NCI-H2196 (cell line): ENCODE measurements at regions not wholly inside any gene's neighbourhood (a gene's known extent, or its start where the extent isn't known, plus 50 kb on each side); places are given as distances from the start of the nearest gene placed in this dataset.
"Not testable (repeated sequence)": the region's sequence is repeated elsewhere in the genome, so short reads cannot be mapped to it uniquely, and the experiment has no call there.

Source experiments
- DNase-seq: peaks from one replicate; lab custom pipeline; 2025; ENCODE audit not compliant: unreplicated experiment; lab: John Stamatoyannopoulos, UW

GRCh38 chr1:30533796-30534550 lies 189.4 kb downstream of the MATN1 start:
- no peak for DNase-seq

GRCh38 chr1:30533141-30533540 lies 190.2 kb downstream of the MATN1 start:
- DNase-seq = no peak

GRCh38 chr1:30532621-30533020 lies 190.8 kb downstream of the MATN1 start:
- no peak for DNase-seq

- no peak for DNase-seq
These were observed 195.8 kb downstream of the MATN1 start for GRCh38 chr1:30527511-30528140.

- DNase-seq = no peak
These were observed 196.6 kb downstream of the MATN1 start for GRCh38 chr1:30526652-30527345.

- peak; percentile 34 for DNase-seq
These were observed 197.3 kb downstream of the MATN1 start for GRCh38 chr1:30525971-30526651.

GRCh38 chr1:30525631-30525970 lies 197.8 kb downstream of the MATN1 start:
- no peak for DNase-seq

- DNase-seq = no peak
These were observed 198.4 kb downstream of the MATN1 start for GRCh38 chr1:30524840-30525617.

GRCh38 chr1:30524025-30524555 lies 199.3 kb downstream of the MATN1 start:
- DNase-seq = not testable (repeated sequence)

GRCh38 chr1:30523055-30524020 lies 200.0 kb downstream of the MATN1 start:
- no peak for DNase-seq

GRCh38 chr1:30522031-30523004 lies 201.1 kb downstream of the MATN1 start:
- DNase-seq = peak; percentile 30

- no peak for DNase-seq
These were observed 202.0 kb downstream of the MATN1 start for GRCh38 chr1:30521261-30521865.

GRCh38 chr1:30520476-30520875 lies 202.9 kb downstream of the MATN1 start:
- no peak for DNase-seq

GRCh38 chr1:30519201-30519763 lies 204.1 kb downstream of the MATN1 start:
- no peak for DNase-seq

- no peak for DNase-seq
These were observed 204.7 kb downstream of the MATN1 start for GRCh38 chr1:30518696-30519095.

GRCh38 chr1:30518186-30518585 lies 205.2 kb downstream of the MATN1 start:
- DNase-seq = no peak

GRCh38 chr1:30517666-30518065 lies 205.7 kb downstream of the MATN1 start:
- DNase-seq = not testable (repeated sequence)
